ENCODE measurements at regions not wholly inside any gene's neighbourhood (a gene's known extent, or its start where the extent isn't known, plus 50 kb on each side); places are given as distances from the start of the nearest gene placed in this dataset.
"Not testable (repeated sequence)": the region's sequence is repeated elsewhere in the genome, so short reads cannot be mapped to it uniquely, and the experiment has no call there.

- not testable (repeated sequence) for DNase-seq (ENCODE audit: low spot score)
Measured at GRCh38 chr17:20681746-20682722, 102.5 kb downstream of the CDRT15L2 start.

- DNase-seq (ENCODE audit: low spot score) = not testable (repeated sequence)
Measured at GRCh38 chr17:20683651-20684229, 104.2 kb downstream of the CDRT15L2 start.

GRCh38 chr17:20684975-20685374 is 105.5 kb downstream of the CDRT15L2 start:
- not testable (repeated sequence) for DNase-seq (ENCODE audit: low spot score)

GRCh38 chr17:20687584-20687983 is 108.1 kb downstream of the CDRT15L2 start:
- not testable (repeated sequence) for DNase-seq (ENCODE audit: low spot score)

- DNase-seq (ENCODE audit: low spot score) = not testable (repeated sequence)
Measured at GRCh38 chr17:20689170-20689749, 109.7 kb downstream of the CDRT15L2 start.

GRCh38 chr17:20692706-20693105 is 113.2 kb downstream of the CDRT15L2 start:
- DNase-seq (ENCODE audit: low spot score) = not testable (repeated sequence)

- not testable (repeated sequence) for DNase-seq (ENCODE audit: low spot score)
Measured at GRCh38 chr17:20695871-20696270, 116.3 kb downstream of the CDRT15L2 start.

GRCh38 chr17:20698463-20699206 is 119.1 kb downstream of the CDRT15L2 start:
- DNase-seq (ENCODE audit: low spot score) = peak; percentile 6

- DNase-seq (ENCODE audit: low spot score) = not testable (repeated sequence)
Measured at GRCh38 chr17:20700528-20700927, 121.0 kb downstream of the CDRT15L2 start.

GRCh38 chr17:20701366-20701765 is 121.8 kb downstream of the CDRT15L2 start:
- not testable (repeated sequence) for DNase-seq (ENCODE audit: low spot score)

GRCh38 chr17:20702692-20703091 is 123.2 kb downstream of the CDRT15L2 start:
- no peak for DNase-seq (ENCODE audit: low spot score)

GRCh38 chr17:20703781-20704180 is 124.3 kb downstream of the CDRT15L2 start:
- DNase-seq (ENCODE audit: low spot score) = no peak

- DNase-seq (ENCODE audit: low spot score) = not testable (repeated sequence)
Measured at GRCh38 chr17:20705186-20705585, 125.7 kb downstream of the CDRT15L2 start.

- DNase-seq (ENCODE audit: low spot score) = no peak
Measured at GRCh38 chr17:20706751-20707373, 127.3 kb downstream of the CDRT15L2 start.

- DNase-seq (ENCODE audit: low spot score) = not testable (repeated sequence)
Measured at GRCh38 chr17:20708821-20709220, 129.3 kb downstream of the CDRT15L2 start.

GRCh38 chr17:20716481-20716880 is 137.0 kb downstream of the CDRT15L2 start:
- not testable (repeated sequence) for DNase-seq (ENCODE audit: low spot score)

GRCh38 chr17:20721171-20721570 is 141.6 kb downstream of the CDRT15L2 start:
- DNase-seq (ENCODE audit: low spot score) = no peak

GRCh38 chr17:20724391-20724790 is 144.9 kb downstream of the CDRT15L2 start:
- not testable (repeated sequence) for DNase-seq (ENCODE audit: low spot score)

GRCh38 chr17:20727201-20727600 is 147.7 kb downstream of the CDRT15L2 start:
- DNase-seq (ENCODE audit: low spot score) = not testable (repeated sequence)

GRCh38 chr17:20728181-20728580 is 148.7 kb downstream of the CDRT15L2 start:
- no peak for DNase-seq (ENCODE audit: low spot score)

GRCh38 chr17:20731131-20731530 is 151.6 kb downstream of the CDRT15L2 start:
- DNase-seq (ENCODE audit: low spot score) = not testable (repeated sequence)

Measured in pons (tissue), 1 donor.